ENCODE measurements at regions not wholly inside any gene's neighbourhood (a gene's known extent, or its start where the extent isn't known, plus 50 kb on each side); places are given as distances from the start of the nearest gene placed in this dataset.

- TF ChIP-seq ZNF462 (CRISPR knock-in tag; IDR thresholded peaks at IDR 0.05), result no peak
- TF ChIP-seq EZH2 (IDR thresholded peaks at IDR 0.05; ENCODE audit: low read depth, unreplicated experiment), result no peak
- no peak for TF ChIP-seq ZNF331 (CRISPR knock-in tag; IDR thresholded peaks at IDR 0.05; ENCODE audit: low read depth)
These were observed 61.9 kb upstream of the JAK2 start (continued) for GRCh38 chr9:4923141-4923540.

- TF ChIP-seq CTCF (conservative IDR thresholded peaks at IDR 0.05; ENCODE audit: low read depth in 2 of 2), result peak; percentile 31 to 36; a peak in 2 of 4 replicates
- no peak for TF ChIP-seq CREB1 (CRISPR knock-in tag; IDR thresholded peaks at IDR 0.05; ENCODE audit: low read depth)
- no peak for TF ChIP-seq ZNF114 (CRISPR knock-in tag; IDR thresholded peaks at IDR 0.05)
- TF ChIP-seq EZH2phosphoT487 (IDR thresholded peaks at IDR 0.05; ENCODE audit: unreplicated experiment), result no peak
- TF ChIP-seq REST (IDR thresholded peaks at IDR 0.05; ENCODE audit: unreplicated experiment), result no peak
- Histone ChIP-seq H3K79me2 (replicated peaks; ENCODE audit: insufficient read depth) (no peaks in the 10 kb centered on the region), H3K4me2 (no peak overlapping the region), H3K27me3 (ENCODE audit: insufficient read depth) (no peaks in the 10 kb centered on the region), H3K36me3 (ENCODE audit: insufficient read depth) (peaks cover 12% of the 10 kb centered on the region; the same call in 1 of the 2 replicates), H3K9me2 (ENCODE audit: insufficient read depth) (no peaks in the 10 kb centered on the region; the same call in 1 of the 2 replicates), H3F3A (replicated peaks; ENCODE audit: low read depth) (no peaks in the 10 kb centered on the region), H3K4me3 (no peak overlapping the region), H2AFZ (no peak overlapping the region), H3K27ac (ENCODE audit: low read depth) (no peak overlapping the region), H4K20me1 (replicated peaks; ENCODE audit: insufficient read depth) (no peaks in the 10 kb centered on the region), H3K4me1 (ENCODE audit: insufficient read depth) (no peaks in the 10 kb centered on the region)
- Mint-ChIP-seq H3K4me3 (no peak overlapping the region), H3K4me1 (peaks cover 14% of the 10 kb centered on the region), H3K9me3 (peaks cover 38% of the 10 kb centered on the region), H3K27ac (no peak overlapping the region), H3K27me3 (ENCODE audit: insufficient read depth, low read depth, poor library complexity) (no peaks in the 10 kb centered on the region), H3K36me3 (ENCODE audit: low read depth) (peaks cover 38% of the 10 kb centered on the region)
- no peak for ATAC-seq
- peak; percentile 35 for DNase-seq (ENCODE audit: low spot score)
These were observed 61.2 kb upstream of the JAK2 start for GRCh38 chr9:4923580-4924544.

Measured in GM23338 (cell line).